Activated CD8-positive, alpha-beta T cell treated with anti-CD3 and anti-CD28 coated beads for 36 hours (primary cell): ENCODE measurements at regions not wholly inside any gene's neighbourhood (a gene's known extent, or its start where the extent isn't known, plus 50 kb on each side); places are given as distances from the start of the nearest gene placed in this dataset.
"Not testable (repeated sequence)": the region's sequence is repeated elsewhere in the genome, so short reads cannot be mapped to it uniquely, and the experiment has no call there.

Source experiments
- ATAC-seq: fragments of 200-7000 bp; cut with Tn5 transposase; one replicate; pipeline ENCODE4 v1.10.0; 2021; ENCODE audit warnings: mild to moderate bottlenecking, moderate library complexity
- CTCF ChIA-PET: fragments of 350-600 bp; sonication (Branson Sonifier 250); formaldehyde crosslinking; loops from one replicate; lab custom pipeline; 2021; ENCODE audit warnings: antibody characterized with exemption; lab: Charles Lee
- POLR2A ChIA-PET: fragments of 350-600 bp; sonication (Branson Sonifier 250); formaldehyde crosslinking; loops from one replicate; lab custom pipeline; 2021; ENCODE audit warnings: antibody characterized with exemption; lab: Charles Lee
- DNase-seq: peaks from one replicate; pipeline ENCODE4 v3.0.0-alpha.2; 2020
- H3K27ac Mint-ChIP-seq: one replicate; pipeline ENCODE4 v1.8.0; 2021; ENCODE audit warnings: mild to moderate bottlenecking, mixed read lengths
- H3K27me3 Mint-ChIP-seq: one replicate; pipeline ENCODE4 v1.8.0; 2021; ENCODE audit warnings: mixed read lengths
- H3K36me3 Mint-ChIP-seq: one replicate; pipeline ENCODE4 v1.8.0; 2021; ENCODE audit warnings: low read depth, mixed read lengths
- H3K4me1 Mint-ChIP-seq: one replicate; pipeline ENCODE4 v1.8.0; 2021; ENCODE audit warnings: low read depth, mixed read lengths
- H3K4me3 Mint-ChIP-seq: one replicate; pipeline ENCODE4 v1.8.0; 2021; ENCODE audit warnings: mild to moderate bottlenecking, moderate library complexity, mixed read lengths
- H3K9me3 Mint-ChIP-seq: one replicate; pipeline ENCODE4 v1.8.0; 2021; ENCODE audit warnings: mixed read lengths
- CTCF ChIP-seq: fragments of 200-600 bp; IDR thresholded peaks from one replicate; pipeline ENCODE4 v1.8.0; 2022; ENCODE audit warnings: antibody characterized with exemption, mild to moderate bottlenecking
- intact Hi-C: fragments of 100-400 bp; cut with micrococcal nuclease; formaldehyde crosslinking; loops from one replicate; pipeline ENCODE4 v1.10.0; 2022

GRCh38 chr4:18690291-18690955 is 668.9 kb upstream of the LCORL start:
- CTCF ChIA-PET, result no interaction called here
- Mint-ChIP-seq H3K27ac (no peak overlapping the region), H3K9me3 (no peaks in the 10 kb centered on the region), H3K36me3 (no peaks in the 10 kb centered on the region), H3K4me3 (no peak overlapping the region), H3K4me1 (no peaks in the 10 kb centered on the region), H3K27me3 (peaks cover 9% of the 10 kb centered on the region)
- TF ChIP-seq CTCF, result no peak
- intact Hi-C loops, result no loop called here
- ATAC-seq, result no peak
- POLR2A ChIA-PET, result no interaction called here
- DNase-seq, result no peak

- Mint-ChIP-seq H3K36me3 (no peaks in the 10 kb centered on the region), H3K4me1 (no peaks in the 10 kb centered on the region), H3K9me3 (no peaks in the 10 kb centered on the region), H3K27ac (no peak overlapping the region), H3K27me3 (peaks cover 9% of the 10 kb centered on the region), H3K4me3 (no peak overlapping the region)
- POLR2A ChIA-PET, result no interaction called here
- CTCF ChIA-PET, result interaction anchor here (0.7 kb wide), 1 partner anchor 8 kb away, joined by 3 read pairs; no protein-coding TSS in a partner anchor
- peak; percentile 62 for DNase-seq
- ATAC-seq, result no peak
- TF ChIP-seq CTCF, result peak; percentile 91
- intact Hi-C loops, result loop anchor here (10.0 kb wide), 1 partner anchor 1995 kb away; no protein-coding TSS in a partner anchor
Observed at GRCh38 chr4:18689308-18690115, 668.0 kb upstream of the LCORL start.

GRCh38 chr4:18688351-18688750 is 666.8 kb upstream of the LCORL start:
- CTCF ChIA-PET, H3K4me1 Mint-ChIP-seq, H3K27ac Mint-ChIP-seq, H3K4me3 Mint-ChIP-seq, H3K9me3 Mint-ChIP-seq, POLR2A ChIA-PET, DNase-seq, H3K36me3 Mint-ChIP-seq, ATAC-seq, H3K27me3 Mint-ChIP-seq: not testable (repeated sequence)
- intact Hi-C loops, result loop anchor here (10.0 kb wide), 1 partner anchor 1996 kb away; no protein-coding TSS in a partner anchor

- CTCF ChIA-PET, result no interaction called here
- POLR2A ChIA-PET, result interaction anchor here (0.6 kb wide), 1 partner anchor 1474 kb away, joined by 3 read pairs; no protein-coding TSS in a partner anchor
Observed at GRCh38 chr4:18686338-18687037, 664.9 kb upstream of the LCORL start.

More at GRCh38 chr4:18686338-18687037, 664.9 kb upstream of the LCORL start:
- H3K27ac Mint-ChIP-seq, result no peak overlapping the region
- H3K36me3 Mint-ChIP-seq, result no peaks in the 10 kb centered on the region
- no peaks in the 10 kb centered on the region for H3K4me1 Mint-ChIP-seq
- H3K4me3 Mint-ChIP-seq, result no peak overlapping the region
- TF ChIP-seq CTCF, result no peak
- ATAC-seq, result no peak
- DNase-seq, result no peak
- H3K27me3 Mint-ChIP-seq, result peaks cover 6% of the 10 kb centered on the region
- no peaks in the 10 kb centered on the region for H3K9me3 Mint-ChIP-seq
- intact Hi-C loops, result loop anchor here (10.0 kb wide), 1 partner anchor 1998 kb away; no protein-coding TSS in a partner anchor
